HG02678 (cell line): ENCODE measurements at regions not wholly inside any gene's neighbourhood (a gene's known extent, or its start where the extent isn't known, plus 50 kb on each side); places are given as distances from the start of the nearest gene placed in this dataset.

Source experiments
- ATAC-seq: cut with Tn5 transposase; IDR thresholded peaks from one replicate; pipeline ENCODE4 v1.9.1; 2021; ENCODE audit warnings: mild to moderate bottlenecking, moderate library complexity; ENCODE audit not compliant: unreplicated experiment

DNA sequence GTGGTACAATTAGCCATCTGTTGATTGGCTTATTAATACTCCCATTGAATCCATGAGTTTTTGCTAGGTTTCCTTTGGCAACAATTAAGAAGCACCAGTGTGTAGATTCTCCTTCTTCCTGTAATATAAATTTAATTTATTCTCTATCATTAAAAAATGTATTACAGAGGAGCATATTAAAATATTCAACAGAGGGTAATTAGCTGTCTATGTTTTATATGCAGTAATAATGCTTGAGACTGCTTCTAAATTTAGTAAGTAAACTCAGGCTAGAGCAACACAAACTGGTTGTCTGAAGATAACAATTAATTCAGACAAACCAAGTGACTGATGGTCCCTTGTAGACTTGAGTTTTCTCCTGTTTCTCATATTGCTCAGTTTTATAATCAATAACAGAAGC is 192.4 kb downstream of the FAT4 start:
- no peak for ATAC-seq

- ATAC-seq = no peak
These were observed 197.0 kb downstream of the FAT4 start for GRCh38 chr4:125511715-125512114.

GRCh38 chr4:125515016-125515415 is 200.3 kb downstream of the FAT4 start:
- ATAC-seq = no peak

GRCh38 chr4:125517831-125518230 is 203.1 kb downstream of the FAT4 start:
- no peak for ATAC-seq

- ATAC-seq = no peak
These were observed 203.5 kb downstream of the FAT4 start for GRCh38 chr4:125518281-125518680.

DNA sequence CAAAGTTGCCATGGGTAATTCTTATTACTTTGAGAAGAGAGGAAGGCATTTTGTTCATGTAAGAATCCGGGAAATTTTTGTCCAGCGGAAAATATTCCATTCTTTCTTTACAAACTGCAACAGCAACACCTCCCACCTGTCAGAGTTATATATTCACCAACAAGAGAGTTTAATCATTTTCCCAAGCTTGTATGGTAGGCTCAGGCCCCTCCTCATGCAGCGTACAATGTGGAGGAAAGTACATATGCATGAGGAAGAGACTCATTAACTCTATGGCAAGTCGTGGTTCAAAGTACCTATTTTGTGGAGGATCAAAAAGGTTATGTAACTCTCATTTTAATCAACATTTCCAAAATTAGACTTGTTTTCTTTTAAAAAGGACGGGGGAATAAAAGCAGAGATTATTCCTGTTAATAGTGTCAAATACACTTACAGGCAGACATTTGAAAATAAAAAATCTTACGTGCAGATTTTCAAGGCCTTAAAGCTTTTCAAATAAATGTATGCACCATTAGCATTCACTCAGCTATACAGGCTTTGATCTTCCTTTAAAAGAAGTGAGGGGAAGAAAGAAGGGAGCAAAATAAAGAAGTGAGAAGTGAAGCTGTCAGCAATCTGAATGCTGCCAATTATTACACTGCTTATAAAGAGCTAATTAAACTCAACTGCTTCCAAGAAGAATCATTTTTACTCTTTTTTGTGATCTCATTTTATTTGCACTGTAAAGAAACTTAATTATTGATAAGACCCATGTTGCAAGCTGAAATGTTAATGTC is 204.8 kb downstream of the FAT4 start:
- ATAC-seq = no peak

- ATAC-seq = no peak
These were observed 205.7 kb downstream of the FAT4 start for GRCh38 chr4:125520258-125520990.

- no peak for ATAC-seq
These were observed 207.8 kb downstream of the FAT4 start for GRCh38 chr4:125522588-125522987.

- no peak for ATAC-seq
These were observed 208.2 kb downstream of the FAT4 start for GRCh38 chr4:125522992-125523391.

- ATAC-seq = no peak
These were observed 211.7 kb downstream of the FAT4 start for GRCh38 chr4:125526420-125526819.

GRCh38 chr4:125527681-125528080 is 212.9 kb downstream of the FAT4 start:
- ATAC-seq = no peak

GRCh38 chr4:125529071-125529470 is 214.3 kb downstream of the FAT4 start:
- no peak for ATAC-seq

DNA sequence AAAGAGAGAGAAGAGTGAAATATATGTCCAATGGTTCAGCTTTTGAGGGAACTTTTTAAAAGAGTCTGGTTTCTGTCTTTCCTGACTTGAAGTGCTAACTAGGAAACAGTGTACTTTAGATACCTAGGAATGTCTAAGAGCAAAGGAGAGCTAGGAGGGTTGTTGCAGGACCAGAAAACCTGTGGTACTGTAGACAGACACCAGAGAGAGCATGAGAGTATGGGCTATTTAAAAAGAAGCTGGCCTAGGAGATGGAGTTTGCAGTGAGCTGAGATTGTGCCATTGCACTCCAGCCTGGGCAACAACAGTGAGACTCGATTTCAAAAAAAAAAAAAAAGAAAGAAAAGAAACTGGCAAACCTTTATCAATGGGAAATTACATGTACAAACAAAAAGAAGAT is 223.9 kb downstream of the FAT4 start:
- ATAC-seq = no peak

DNA sequence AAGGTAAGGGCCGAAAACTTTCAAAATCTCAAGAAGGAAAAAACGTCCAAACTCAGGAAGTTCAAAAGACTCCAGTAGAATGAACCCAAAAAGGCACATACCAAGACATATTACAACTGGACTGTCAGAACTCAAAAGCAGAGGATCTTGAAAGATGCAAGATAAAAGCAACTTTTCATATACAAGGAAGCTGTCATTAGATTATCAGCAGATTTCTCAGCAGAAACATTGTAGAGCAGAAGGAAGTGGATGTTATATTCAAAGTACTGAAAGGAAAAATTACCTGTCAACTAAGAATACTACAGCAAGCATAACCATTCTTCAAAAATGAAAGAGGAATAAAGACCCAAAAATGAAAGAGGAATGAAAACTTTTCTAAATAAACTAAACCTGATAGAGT is 224.9 kb downstream of the FAT4 start:
- no peak for ATAC-seq

GRCh38 chr4:125541836-125542385 is 227.2 kb downstream of the FAT4 start:
- no peak for ATAC-seq

DNA sequence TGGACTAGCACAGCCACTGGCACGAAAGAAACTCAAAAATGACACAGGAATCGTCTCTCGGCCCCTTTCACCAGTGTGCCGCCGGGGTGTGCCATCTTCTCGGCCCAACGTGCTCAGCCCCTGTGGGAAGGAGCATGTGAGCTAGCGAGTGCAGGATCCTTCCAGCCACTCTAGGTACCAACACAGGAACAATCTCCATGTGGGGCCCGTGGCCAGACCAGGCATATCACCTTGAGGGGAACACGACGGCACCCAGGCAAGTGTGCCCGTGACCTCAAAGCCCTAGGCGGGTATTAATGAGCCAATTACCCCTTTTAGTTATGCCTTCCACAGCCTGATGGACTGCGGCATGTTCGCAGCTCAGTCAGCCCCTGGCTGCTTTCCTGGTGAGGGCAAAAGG is 231.5 kb downstream of the FAT4 start:
- ATAC-seq = no peak

GRCh38 chr4:125547836-125548235 is 233.1 kb downstream of the FAT4 start:
- no peak for ATAC-seq

GRCh38 chr4:125550769-125551168 is 236.0 kb downstream of the FAT4 start:
- no peak for ATAC-seq

DNA sequence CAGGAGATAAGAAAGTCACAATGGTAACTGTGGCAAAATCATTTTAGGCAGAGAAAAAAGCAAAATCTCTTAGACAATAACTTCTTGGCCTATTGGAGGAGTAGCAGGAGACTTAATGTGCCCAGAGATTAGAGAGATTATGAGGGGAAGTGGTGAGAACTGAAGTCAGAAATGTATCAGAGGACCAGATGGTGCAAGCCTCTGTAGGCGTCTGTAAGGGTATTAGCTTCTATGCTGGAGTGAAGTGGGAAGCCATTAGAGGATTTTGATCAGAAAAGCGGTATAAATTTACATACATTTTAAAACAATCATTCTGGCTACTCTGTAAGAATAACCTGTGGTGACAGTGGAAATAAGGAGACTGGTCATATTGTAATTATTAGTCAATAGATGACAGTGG is 236.7 kb downstream of the FAT4 start:
- no peak for ATAC-seq

DNA sequence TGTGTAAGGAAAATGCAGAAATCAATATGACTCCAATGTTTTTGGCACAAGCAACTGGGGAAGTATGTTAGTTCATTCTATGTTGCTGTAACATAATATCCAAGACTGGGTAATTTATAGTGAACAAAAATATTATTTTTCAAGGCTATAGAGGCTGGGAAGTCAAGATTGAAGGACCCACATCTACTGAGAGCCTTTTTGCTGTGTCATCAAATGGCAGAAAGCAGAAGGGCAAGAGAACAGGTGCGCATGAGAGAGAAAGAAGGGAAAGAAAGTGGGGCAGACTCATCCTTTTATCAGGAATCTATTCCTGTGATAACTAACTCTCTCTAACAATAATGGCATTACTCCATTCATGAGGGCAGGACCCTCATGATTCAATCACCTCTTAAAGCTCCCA is 237.2 kb downstream of the FAT4 start:
- no peak for ATAC-seq

DNA sequence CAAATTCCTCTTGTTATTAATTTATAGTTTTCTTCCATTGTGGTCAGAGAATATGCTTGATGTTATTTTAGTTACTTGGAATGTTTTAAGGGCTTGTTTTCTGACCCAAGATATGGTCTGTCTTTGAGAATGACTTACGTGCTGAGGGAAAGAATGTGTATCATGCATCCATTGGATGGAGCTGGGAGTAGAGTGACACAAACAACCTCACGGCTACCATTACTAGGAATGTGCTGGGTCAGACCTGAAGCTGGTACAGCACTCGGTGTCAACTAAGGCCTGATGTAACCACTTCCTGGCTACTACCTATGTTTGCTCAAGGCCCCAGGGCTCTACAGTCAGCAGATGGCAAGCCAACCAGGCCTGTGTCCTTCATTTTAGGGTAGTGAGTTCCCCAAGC is 257.8 kb downstream of the FAT4 start:
- no peak for ATAC-seq

DNA sequence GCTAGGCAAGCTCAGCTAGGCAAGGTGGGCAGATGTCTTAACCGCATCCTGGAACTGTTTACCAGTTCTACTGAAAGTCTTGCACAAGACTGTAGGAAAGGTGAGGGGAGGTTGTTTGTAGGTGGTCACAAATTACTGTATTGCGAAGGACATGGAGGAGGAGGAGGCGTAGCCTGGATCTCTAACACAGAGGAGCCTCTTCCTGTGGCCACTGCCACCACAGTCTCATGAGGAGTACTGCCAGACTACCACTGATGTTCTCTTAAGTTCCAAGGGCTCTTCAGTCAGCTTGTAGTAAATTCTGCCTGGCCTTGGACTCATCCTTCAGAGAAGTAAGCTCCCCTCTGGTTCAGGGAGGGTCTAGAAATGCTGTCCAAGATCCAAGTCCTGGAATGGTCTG is 258.6 kb downstream of the FAT4 start:
- ATAC-seq = no peak
